Activated T-helper 1 cell treated with Interleukin-2 at 50 U/mL for 16 hours (primary cell): ENCODE measurements at regions not wholly inside any gene's neighbourhood (a gene's known extent, or its start where the extent isn't known, plus 50 kb on each side); places are given as distances from the start of the nearest gene placed in this dataset.
"Not testable (repeated sequence)": the region's sequence is repeated elsewhere in the genome, so short reads cannot be mapped to it uniquely, and the experiment has no call there.

Source experiments
- DNase-seq: peaks from one replicate; pipeline ENCODE4 v3.0.0-alpha.2; 2020; ENCODE audit warnings: low read depth

DNA sequence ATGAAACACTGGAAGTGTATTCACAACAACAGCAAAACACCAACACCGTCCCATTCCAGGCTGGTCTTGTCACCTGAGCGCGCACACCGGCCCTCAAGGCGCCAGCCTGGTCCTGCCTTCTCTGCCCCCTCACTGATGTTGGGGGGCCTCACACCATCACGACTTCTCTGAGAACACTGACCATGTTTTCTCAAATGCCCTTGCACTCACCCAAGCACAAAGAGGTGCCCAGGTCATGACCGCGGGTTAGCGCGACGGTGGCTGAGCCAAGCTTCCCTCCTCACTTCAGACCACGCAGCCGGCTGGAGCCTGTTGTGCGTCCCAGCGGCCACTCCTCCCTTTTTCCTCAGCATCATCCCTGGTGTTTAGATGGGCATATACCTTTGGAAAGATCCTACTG, 101.3 kb upstream of the SALL3 start:
- no peak for DNase-seq

- not testable (repeated sequence) for DNase-seq
Measured at GRCh38 chr18:78879072-78879883, 100.3 kb upstream of the SALL3 start.

DNA sequence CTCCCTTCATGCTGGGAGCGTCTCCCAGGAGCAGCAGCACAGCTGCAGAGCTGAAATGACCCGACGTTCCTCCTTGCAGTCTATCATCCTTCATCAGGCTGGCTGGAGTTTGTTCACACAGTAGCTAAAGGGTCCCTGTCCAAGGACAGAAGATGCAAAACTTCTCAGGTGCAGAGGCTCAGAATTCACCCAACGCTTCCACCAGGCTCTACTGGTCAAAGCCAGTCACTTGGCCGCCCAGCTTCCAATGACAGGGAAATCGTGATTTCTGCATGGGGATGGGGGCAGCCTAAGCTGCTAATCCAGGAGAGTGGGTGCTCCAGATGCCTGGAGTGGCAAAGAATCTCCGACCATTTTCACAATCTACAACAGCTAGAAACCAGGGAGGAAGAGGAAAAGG, 97.0 kb upstream of the SALL3 start:
- no peak for DNase-seq

- DNase-seq = no peak
Measured at GRCh38 chr18:78883501-78883900, 96.1 kb upstream of the SALL3 start.

DNA sequence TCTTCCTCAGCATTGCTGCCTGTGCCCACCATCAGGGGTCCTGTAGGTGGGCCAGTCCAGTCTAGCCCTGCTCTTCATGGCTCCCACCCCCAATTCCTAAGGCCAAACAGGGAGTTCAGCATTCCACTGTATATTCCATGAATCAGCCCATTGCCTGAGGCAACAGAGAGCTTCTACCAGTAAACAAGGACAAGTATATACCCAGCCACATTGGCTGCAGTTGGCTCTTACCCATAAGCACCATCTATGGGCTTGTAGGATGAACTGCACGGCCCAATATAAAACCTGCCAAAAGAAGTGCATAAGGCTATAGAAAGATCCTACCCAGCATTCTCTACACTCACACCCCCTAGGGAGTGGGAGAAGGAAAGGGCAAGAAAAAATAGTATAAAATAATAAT, 95.1 kb upstream of the SALL3 start:
- DNase-seq = no peak

- no peak for DNase-seq
Measured at GRCh38 chr18:78889250-78889649, 90.4 kb upstream of the SALL3 start.

DNA sequence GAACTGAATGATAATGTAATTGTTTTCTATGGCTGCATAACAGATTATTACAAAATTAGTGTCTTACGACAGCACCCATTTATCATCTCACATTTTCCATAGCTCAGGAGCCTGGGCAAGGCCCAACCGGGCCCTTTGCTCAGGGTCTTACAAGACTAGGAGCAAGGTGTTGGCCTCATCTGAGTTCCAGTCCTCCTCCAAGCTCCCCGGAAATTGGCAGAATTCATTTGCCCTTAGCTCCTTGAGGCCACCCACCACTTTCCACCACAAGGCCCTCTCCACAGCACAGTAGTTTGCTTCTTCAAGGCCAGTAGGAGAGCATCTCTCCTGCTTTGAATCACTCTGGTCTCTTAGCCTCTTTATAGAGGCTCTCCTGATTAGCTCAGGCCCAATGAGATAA, 89.2 kb upstream of the SALL3 start:
- no peak for DNase-seq

DNA sequence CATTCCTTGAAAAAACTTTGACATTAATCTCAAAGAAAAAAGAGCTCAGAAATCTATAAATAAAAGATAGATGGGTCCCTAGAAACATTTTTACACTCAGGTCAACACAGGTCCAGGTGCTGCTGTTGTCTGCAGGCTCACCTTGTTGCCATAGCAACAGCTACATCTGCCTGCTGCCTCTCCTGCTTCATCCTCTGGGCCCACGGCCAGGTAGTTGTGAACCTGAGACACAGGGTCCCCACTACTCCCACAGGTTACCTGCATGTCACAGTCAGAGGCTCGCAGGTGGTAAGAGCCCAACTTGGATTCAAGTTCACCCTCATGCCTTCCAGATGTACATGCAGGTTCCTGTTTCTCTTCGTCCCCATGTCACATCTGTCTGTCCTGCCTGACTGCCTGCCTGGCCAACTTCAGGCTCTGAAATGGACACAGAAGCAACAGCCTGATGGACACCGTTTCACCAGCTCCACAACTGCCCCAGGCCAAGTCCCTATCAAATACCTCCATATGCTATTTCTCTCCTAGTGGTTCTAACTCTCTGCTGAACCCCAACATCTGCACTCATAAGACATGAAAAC, 88.3 kb upstream of the SALL3 start:
- DNase-seq = no peak

- no peak for DNase-seq
Measured at GRCh38 chr18:78892177-78892576, 87.4 kb upstream of the SALL3 start.

DNA sequence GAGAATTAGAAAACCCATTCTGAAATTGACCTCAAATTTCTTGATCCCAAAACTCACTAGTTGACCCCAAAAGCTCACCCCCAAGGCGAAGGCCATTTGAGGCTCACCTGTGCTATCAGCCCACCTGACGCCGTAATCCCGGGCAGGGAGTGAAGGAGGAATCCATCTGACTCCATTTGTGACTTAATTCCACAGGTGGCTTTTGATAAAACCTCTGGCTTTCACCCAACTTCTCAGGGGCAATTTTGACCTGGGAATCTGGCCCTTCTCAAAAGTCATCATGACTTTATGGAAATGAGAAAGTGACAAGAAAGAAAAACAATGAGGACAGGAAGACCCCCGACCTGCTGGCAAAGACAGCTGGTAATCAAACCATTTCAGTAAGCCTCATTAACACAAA, 86.9 kb upstream of the SALL3 start:
- DNase-seq = no peak

- DNase-seq = no peak
Measured at GRCh38 chr18:78893281-78894032, 86.2 kb upstream of the SALL3 start.

DNA sequence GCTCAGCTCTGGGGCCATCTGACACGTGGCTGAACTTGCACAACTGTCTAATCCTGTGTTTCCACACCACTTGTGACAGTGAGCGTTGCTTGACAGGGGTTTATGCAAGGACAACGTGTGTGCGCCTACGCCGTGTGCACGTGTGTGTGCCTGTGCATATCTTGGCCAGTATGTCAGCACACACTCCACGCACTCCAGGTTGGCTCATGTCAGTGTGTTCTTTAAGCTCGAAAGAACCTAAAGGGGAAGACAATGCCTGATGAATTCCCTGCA, 85.6 kb upstream of the SALL3 start:
- DNase-seq = no peak

- no peak for DNase-seq
Measured at GRCh38 chr18:78895207-78896001, 84.2 kb upstream of the SALL3 start.

DNA sequence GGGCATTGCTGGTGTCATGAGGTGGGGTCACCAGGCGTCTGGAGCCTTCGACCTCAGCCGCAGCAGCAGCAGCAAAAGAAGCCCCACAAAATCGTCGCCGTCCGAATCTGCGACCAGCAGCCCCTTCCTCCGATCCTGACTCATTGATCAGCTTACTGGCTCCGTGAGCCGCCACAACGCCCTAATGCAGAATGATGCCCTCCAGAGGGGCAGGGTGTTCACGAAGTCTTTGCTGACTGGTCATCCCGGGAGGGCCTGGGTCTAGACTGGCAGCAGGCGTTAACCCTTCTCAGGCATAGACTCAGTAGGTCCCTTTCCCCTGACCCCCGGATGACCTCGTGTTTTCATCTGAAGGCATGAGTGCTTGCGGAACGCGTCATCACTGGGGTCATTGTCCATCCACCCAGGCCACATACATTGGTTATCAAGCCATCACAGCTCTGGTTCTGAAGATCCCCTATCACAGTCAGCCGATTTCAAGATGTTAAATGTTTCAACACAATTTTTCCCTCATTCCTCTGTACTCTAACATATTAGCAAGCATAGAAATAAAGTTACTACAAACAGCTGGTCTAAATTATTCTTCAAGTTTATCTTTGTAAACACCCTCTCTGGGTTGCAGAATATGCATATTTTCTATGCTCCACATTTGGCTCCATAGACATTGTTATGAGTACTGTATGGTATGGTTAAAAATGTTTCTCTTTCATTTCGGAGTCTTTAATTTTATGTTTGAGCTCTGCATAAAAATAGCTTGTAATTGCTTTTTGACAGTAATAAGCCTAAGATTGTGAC, 83.3 kb upstream of the SALL3 start:
- no peak for DNase-seq

DNA sequence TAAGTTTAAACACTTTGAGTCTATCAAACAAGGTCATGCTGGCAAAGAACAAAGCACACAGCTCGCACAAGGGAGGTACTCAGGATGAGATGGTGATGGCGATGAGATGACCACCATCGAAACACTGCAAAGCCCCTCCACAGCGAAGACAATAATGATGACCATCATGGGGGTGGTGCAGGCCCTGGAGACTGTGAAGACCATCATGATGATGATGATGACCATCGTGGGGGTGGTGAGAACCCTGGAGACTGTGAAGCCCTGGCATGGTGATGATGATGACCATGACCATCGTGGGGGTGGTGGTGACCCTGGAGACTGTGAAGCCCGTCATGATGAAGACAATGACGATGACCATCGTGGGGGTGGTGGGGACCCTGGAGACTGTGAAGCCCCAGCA, 81.6 kb upstream of the SALL3 start:
- no peak for DNase-seq

- DNase-seq = no peak
Measured at GRCh38 chr18:78898635-78899034, 81.0 kb upstream of the SALL3 start.

GRCh38 chr18:78899241-78899640, 80.4 kb upstream of the SALL3 start:
- no peak for DNase-seq

DNA sequence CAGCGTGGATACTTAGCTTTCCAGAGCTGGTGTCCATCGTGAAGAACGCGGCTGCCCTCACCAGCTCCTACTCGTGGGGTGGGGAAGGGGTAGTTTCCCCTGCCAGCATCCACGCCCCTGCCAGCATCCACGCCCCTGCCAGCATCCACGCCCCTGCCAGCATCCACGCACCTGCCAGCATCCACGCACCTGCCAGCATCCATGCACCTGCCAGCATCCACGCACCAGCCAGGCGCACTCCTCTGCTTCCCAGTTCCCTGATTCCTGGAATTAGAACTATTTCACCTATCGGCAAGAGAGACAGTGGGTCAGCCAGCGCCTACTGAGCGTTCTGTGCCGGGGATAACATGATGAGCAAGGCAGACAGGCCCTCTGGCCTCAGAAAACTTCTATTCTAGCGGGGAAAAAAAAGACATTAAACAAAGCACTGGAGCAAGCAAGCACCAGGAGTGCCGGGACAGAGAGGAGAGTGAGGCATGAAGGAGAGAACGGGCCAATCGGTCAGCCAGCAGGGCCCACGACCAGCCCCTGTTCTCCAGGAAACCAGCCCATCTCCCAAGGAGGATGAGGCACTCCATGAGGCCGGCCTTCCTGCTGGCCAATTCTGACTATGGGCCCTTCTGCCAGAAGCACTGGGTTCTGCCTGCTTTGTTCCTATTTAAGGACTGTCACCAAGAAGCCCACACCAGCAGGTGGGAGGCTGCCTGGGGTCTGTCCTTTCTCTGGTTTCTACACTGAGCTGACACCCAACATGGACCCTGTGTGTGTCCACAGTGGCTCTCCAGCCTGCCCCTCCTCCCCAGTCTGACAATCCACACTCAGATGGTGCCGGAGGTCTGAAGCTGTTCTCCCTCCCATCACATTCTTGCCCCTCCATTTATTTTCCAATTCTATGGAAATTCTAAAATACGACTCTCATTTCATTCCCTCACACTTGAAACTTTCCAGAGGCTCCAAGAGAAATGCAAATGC, 78.4 kb upstream of the SALL3 start:
- no peak for DNase-seq

DNA sequence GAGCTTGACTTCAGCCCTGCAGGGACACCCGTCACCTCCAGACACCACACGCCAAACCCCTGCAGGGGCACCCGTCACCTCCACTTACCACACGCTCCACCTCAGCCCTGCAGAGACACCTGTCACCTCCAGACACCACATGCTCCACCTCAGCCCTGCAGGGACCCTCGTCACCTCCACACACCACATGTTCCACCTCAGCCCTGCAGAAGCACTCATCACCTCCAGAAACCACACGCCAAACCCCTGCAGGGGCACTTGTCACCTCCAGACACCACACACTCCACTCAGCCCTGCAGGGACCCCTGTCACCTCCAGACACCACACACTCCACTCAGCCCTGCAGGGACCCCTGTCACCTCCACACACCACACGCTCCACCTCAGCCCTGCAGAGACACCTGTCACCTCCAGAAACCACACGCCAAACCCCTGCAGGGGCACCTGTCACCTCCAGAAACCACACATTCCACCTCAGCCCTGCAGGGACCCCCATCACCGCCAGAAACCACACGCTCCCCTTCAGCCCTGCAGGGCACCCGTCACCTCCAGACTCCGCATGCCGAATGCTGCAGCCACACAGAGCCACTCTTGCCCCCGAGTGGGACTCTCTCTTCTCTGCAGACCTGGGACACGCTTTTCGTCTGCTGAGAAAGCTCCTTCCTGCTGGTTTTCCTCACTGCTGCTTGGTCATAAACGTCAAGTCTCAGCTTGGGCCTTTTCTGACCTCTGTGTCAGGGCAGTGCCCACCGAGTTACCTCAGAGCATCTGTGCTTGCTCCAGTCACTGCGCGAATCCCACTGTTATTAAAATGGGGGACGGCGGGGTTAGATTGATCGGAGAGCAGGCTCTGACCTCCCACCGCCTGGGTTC, 77.5 kb upstream of the SALL3 start:
- no peak for DNase-seq
